ENCODE measurements at regions not wholly inside any gene's neighbourhood (a gene's known extent, or its start where the extent isn't known, plus 50 kb on each side); places are given as distances from the start of the nearest gene placed in this dataset.

GRCh38 chr5:121516997-121517396, 334.7 kb upstream of the FTMT start:
- TF ChIP-seq POLR2A (IDR thresholded peaks at IDR 0.05) (no peak), CTCF (IDR thresholded peaks at IDR 0.05) (no peak)
